OCI-LY7 (cell line): ENCODE measurements at regions not wholly inside any gene's neighbourhood (a gene's known extent, or its start where the extent isn't known, plus 50 kb on each side); places are given as distances from the start of the nearest gene placed in this dataset.

Source experiments
- BruUV-seq: library from RNA; stranded (reverse); fragments of 400-500 nt; replicated peaks from 2 replicates; lab custom pipeline; 2021; lab: Mats Ljungman, UMichigan
- CTCF ChIA-PET: fragments of 300-600 bp; sonication (Branson Sonifier 250); formaldehyde crosslinking; loops from one replicate; lab custom pipeline; 2022; ENCODE audit warnings: antibody characterized with exemption; ENCODE audit not compliant: unreplicated experiment; lab: Charles Lee
- POLR2A ChIA-PET: fragments of 300-600 bp; sonication (Branson Sonifier 250); formaldehyde crosslinking; loops from one replicate; lab custom pipeline; 2022; ENCODE audit warnings: antibody characterized with exemption; lab: Charles Lee
- DNase-seq: peaks from one replicate; pipeline ENCODE4 v3.0.0-alpha.2; 2015; ENCODE audit warnings: low spot score
- H2AFZ ChIP-seq: fragments of 200-600 bp; sonication (generic), shearing (Covaris generic); 2 replicates; pipeline ENCODE4 v1.6.1; 2014; ENCODE audit warnings: mild to moderate bottlenecking, antibody characterized with exemption, low read length, moderate library complexity
- H3K27ac ChIP-seq: fragments of 200-600 bp; sonication (generic); 2 replicates; pipeline ENCODE4 v1.5.1; 2014; ENCODE audit warnings: mixed run types, low read depth, mild to moderate bottlenecking, moderate library complexity, low read length, inconsistent platforms; ENCODE audit not compliant: poor library complexity, severe bottlenecking
- H3K36me3 ChIP-seq: fragments of 200-600 bp; sonication (generic); 2 replicates; pipeline ENCODE4 v1.6.1; 2014; ENCODE audit warnings: mild to moderate bottlenecking, antibody characterized with exemption, low read length, moderate library complexity, mixed read lengths; ENCODE audit not compliant: insufficient read depth
- H3K4me1 ChIP-seq: fragments of 200-600 bp; sonication (generic); 2 replicates; pipeline ENCODE4 v1.5.1; 2014; ENCODE audit warnings: mild to moderate bottlenecking, low read length; ENCODE audit not compliant: insufficient read depth, poor library complexity, severe bottlenecking
- H3K4me2 ChIP-seq: fragments of 200-600 bp; sonication (generic); 2 replicates; pipeline ENCODE4 v1.6.1; 2014; ENCODE audit warnings: mild to moderate bottlenecking, low read length
- H3K4me3 ChIP-seq: fragments of 200-600 bp; sonication (generic); 2 replicates; pipeline ENCODE4 v1.5.1; 2014; ENCODE audit warnings: mild to moderate bottlenecking, low read depth, low read length; ENCODE audit not compliant: poor library complexity, severe bottlenecking
- H3K79me2 ChIP-seq: fragments of 200-600 bp; sonication (generic); 2 replicates; pipeline ENCODE4 v1.6.1; 2016; ENCODE audit warnings: low read depth, mild to moderate bottlenecking, low read length, moderate library complexity, mixed read lengths; ENCODE audit not compliant: insufficient read depth
- H3K9me2 ChIP-seq: fragments of 200-600 bp; sonication (generic); 2 replicates; pipeline ENCODE4 v1.6.1; 2016; ENCODE audit warnings: mild to moderate bottlenecking, low read length, mixed read lengths; ENCODE audit not compliant: insufficient read depth
- H3K9me3 ChIP-seq: fragments of 200-600 bp; sonication (generic); 2 replicates; pipeline ENCODE4 v1.6.1; 2014; ENCODE audit warnings: mild to moderate bottlenecking, mixed run types, low read length, mixed read lengths
- H4K20me1 ChIP-seq: fragments of 200-600 bp; sonication (generic); 2 replicates; pipeline ENCODE4 v1.6.1; 2014; ENCODE audit warnings: mild to moderate bottlenecking, antibody characterized with exemption, low read length, moderate library complexity, mixed read lengths; ENCODE audit not compliant: insufficient read depth
- EZH2phosphoT487 ChIP-seq: fragments of 200-600 bp; sonication (generic); IDR thresholded peaks from 2 replicates; pipeline ENCODE4 v1.6.1; 2018; ENCODE audit warnings: low read depth, borderline replicate concordance, mild to moderate bottlenecking, mixed run types, antibody characterized with exemption, low read length, moderate library complexity, mixed read lengths
- intact Hi-C: fragments of 100-400 bp; cut with micrococcal nuclease; formaldehyde crosslinking; loops from one replicate; pipeline ENCODE4 v1.10.0; 2022; ENCODE audit not compliant: unreplicated experiment
- TF ChIP-seq, protein P1 (sequence below): fragments of 200-600 bp; sonication (generic); conservative IDR thresholded peaks from 2 replicates; pipeline ENCODE4 v1.5.1; 2014; ENCODE audit warnings: mild to moderate bottlenecking, antibody characterized with exemption, low read length, moderate library complexity, mixed read lengths

DNA sequence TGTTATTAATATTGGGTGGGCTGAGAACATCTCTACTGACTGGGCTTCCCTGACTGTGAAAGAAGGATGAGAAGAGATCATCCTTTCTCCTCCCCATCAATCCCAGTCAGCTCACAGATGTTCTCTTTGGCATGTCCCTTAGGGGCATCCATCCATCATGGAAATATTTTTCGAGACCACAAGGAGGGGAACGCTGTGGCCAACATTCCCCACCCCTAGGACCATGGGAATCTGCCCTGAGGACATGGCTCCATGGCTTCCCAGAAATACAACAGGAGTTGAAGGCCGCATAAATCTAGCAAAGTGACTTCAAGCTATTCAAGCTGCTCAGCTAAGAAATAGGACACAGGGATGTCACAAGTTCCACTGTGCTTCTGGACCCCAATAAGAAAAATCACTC, 456.8 kb downstream of the MED13L start:
- Histone ChIP-seq H3K4me3 (no peak overlapping the region), H3K79me2 (no peaks in the 10 kb centered on the region), H3K4me1 (no peaks in the 10 kb centered on the region), H3K36me3 (no peaks in the 10 kb centered on the region), H3K4me2 (no peak overlapping the region), H3K9me2 (no peaks in the 10 kb centered on the region), H4K20me1 (no peaks in the 10 kb centered on the region), H3K27ac (no peak overlapping the region), H3K9me3 (no peaks in the 10 kb centered on the region), H2AFZ (no peak overlapping the region)
- POLR2A ChIA-PET, result no interaction called here
- TF ChIP-seq EZH2phosphoT487, result no peak
- BruUV-seq, result no TSS peak
- CTCF ChIA-PET, result no interaction called here
- DNase-seq, result no peak
- intact Hi-C loops, result no loop called here

DNA sequence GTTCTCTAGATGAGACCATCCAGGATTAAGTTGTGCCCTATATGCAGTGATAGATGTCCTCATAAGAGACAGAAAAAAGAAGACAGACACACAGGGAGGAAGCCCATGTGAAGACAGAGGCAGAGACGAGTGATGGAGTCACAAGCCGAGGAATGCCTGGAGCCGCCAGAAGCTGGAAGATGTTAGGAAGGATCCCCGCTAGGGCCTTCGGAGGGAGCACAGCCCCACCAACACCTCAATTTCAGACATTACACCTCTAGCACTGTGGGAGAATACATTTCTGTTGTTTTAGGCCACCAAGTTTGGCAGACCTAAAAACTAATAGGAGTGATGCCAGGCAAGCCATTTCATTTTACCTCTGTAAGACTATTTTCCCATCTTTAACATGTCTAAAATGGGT, 458.5 kb downstream of the MED13L start:
- intact Hi-C loops, result no loop called here
- no peaks in the 10 kb centered on the region for H3K9me3 ChIP-seq
- CTCF ChIA-PET, result no interaction called here

DNA sequence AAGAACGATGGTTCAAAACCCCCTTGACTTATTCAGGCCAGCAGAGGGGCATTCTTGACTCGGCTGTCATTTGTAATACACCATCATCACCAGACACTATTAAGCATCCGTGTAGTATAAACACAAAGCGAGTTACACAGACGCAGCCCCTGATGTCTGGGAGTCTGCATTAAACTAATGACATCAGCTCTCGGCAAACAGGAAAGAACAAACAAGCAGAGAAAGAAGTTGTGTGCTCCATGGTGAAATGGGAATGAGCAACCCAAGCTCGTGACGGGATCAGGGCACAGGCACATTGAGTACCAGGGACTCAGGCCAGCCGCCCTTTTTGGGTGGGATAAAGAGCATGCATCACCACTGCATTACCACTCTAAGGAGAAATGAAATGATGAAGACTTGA, 460.1 kb downstream of the MED13L start:
- Histone ChIP-seq H4K20me1 (no peaks in the 10 kb centered on the region), H3K9me2 (no peaks in the 10 kb centered on the region), H3K4me3 (no peak overlapping the region), H3K27ac (no peak overlapping the region), H3K79me2 (no peaks in the 10 kb centered on the region), H3K4me1 (no peaks in the 10 kb centered on the region), H3K4me2 (no peak overlapping the region), H2AFZ (no peak overlapping the region), H3K9me3 (no peaks in the 10 kb centered on the region), H3K36me3 (no peaks in the 10 kb centered on the region)
- BruUV-seq, result no TSS peak
- ChIA-PET POLR2A (no interaction called here), CTCF (no interaction called here)
- intact Hi-C loops, result no loop called here
- TF ChIP-seq, protein P1, sequence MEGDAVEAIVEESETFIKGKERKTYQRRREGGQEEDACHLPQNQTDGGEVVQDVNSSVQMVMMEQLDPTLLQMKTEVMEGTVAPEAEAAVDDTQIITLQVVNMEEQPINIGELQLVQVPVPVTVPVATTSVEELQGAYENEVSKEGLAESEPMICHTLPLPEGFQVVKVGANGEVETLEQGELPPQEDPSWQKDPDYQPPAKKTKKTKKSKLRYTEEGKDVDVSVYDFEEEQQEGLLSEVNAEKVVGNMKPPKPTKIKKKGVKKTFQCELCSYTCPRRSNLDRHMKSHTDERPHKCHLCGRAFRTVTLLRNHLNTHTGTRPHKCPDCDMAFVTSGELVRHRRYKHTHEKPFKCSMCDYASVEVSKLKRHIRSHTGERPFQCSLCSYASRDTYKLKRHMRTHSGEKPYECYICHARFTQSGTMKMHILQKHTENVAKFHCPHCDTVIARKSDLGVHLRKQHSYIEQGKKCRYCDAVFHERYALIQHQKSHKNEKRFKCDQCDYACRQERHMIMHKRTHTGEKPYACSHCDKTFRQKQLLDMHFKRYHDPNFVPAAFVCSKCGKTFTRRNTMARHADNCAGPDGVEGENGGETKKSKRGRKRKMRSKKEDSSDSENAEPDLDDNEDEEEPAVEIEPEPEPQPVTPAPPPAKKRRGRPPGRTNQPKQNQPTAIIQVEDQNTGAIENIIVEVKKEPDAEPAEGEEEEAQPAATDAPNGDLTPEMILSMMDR, result no peak
- no peak for TF ChIP-seq EZH2phosphoT487
- no peak for DNase-seq

More for the DNA sequence above, 458.5 kb downstream of the MED13L start:
- no peaks in the 10 kb centered on the region for H4K20me1 ChIP-seq
- POLR2A ChIA-PET, result no interaction called here
- no peaks in the 10 kb centered on the region for H3K4me1 ChIP-seq
- no TSS peak for BruUV-seq
- no peaks in the 10 kb centered on the region for H3K79me2 ChIP-seq
- no peak overlapping the region for H3K4me3 ChIP-seq
- H2AFZ ChIP-seq, result no peak overlapping the region
- no peak overlapping the region for H3K4me2 ChIP-seq
- TF ChIP-seq, protein P1, result no peak
- no peak for TF ChIP-seq EZH2phosphoT487
- H3K9me2 ChIP-seq, result no peaks in the 10 kb centered on the region
- no peaks in the 10 kb centered on the region for H3K36me3 ChIP-seq
- no peak overlapping the region for H3K27ac ChIP-seq
- no peak for DNase-seq
